Heart right ventricle (tissue), 16 donors: ENCODE measurements at regions not wholly inside any gene's neighbourhood (a gene's known extent, or its start where the extent isn't known, plus 50 kb on each side); places are given as distances from the start of the nearest gene placed in this dataset.

Source experiments
- ATAC-seq, 8 donors: fragments of 200-7000 bp; cut with Tn5 transposase; one replicate each; pipeline ENCODE4 v1.9.1; 2020; ENCODE audit warnings: mild to moderate bottlenecking in 8 of 8, moderate library complexity in 8 of 8, moderate number of reproducible peaks in 1 of 8
- DNase-seq, 2 donors: peaks; one replicate each; pipeline ENCODE4 v3.0.0-alpha.2; 2020
- H3K27ac ChIP-seq, 10 donors: fragments of 200-600 bp; sonication (generic) in 2 of 10; one replicate each; pipeline versions ENCODE4 v1.5.0 to v1.8.0; 2020 to 2022; ENCODE audit warnings: mild to moderate bottlenecking in 3 of 10
- H3K27me3 ChIP-seq, 7 donors: fragments of 200-600 bp; one replicate each; pipeline ENCODE4 v1.8.0; 2021 to 2022; ENCODE audit warnings: mild to moderate bottlenecking in 2 of 7
- H3K36me3 ChIP-seq, 9 donors: fragments of 200-600 bp; sonication (generic) in 1 of 9; one replicate each; pipeline versions ENCODE4 v1.5.0 to v1.8.0; 2020 to 2022; ENCODE audit warnings: mild to moderate bottlenecking in 2 of 9
- H3K4me1 ChIP-seq, 9 donors: fragments of 200-600 bp; sonication (generic) in 1 of 9; one replicate each; pipeline versions ENCODE4 v1.5.0 to v1.8.0; 2020 to 2022; ENCODE audit warnings: mild to moderate bottlenecking in 4 of 9
- H3K4me3 ChIP-seq, 10 donors: fragments of 200-600 bp; sonication (generic) in 2 of 10; one replicate each; pipeline versions ENCODE4 v1.5.0 to v1.8.0; 2020 to 2022; ENCODE audit warnings: mild to moderate bottlenecking in 7 of 10, moderate library complexity in 2 of 10
- H3K9me3 ChIP-seq, 11 donors: fragments of 200-600 bp in 10 of 11; sonication (generic) in 2 of 11; one replicate each; pipeline versions ENCODE4 v1.5.0 to v1.8.0; 2013 to 2022; ENCODE audit warnings: mild to moderate bottlenecking in 2 of 11, control low read depth in 1 of 11, moderate library complexity in 1 of 11
- WGBS, 2 donors: extraction: QIAGEN DNeasy Blood & Tissue Kit; methylation state at CpG; one replicate each; pipeline ENCODE4 v1.1.7; 2013; ENCODE audit warnings: inconsistent platforms in 1 of 2; 5-methylcytosine and 5-hydroxymethylcytosine counted together
- intact Hi-C, 10 donors: fragments of 100-400 bp; cut with DNase I; formaldehyde crosslinking; loops; one replicate each; pipeline versions ENCODE4 v1.11.1 to v1.14.2; 2022
- TF ChIP-seq, protein P1 (sequence below), 9 donors: fragments of 200-600 bp; sonication (generic) in 2 of 9; IDR thresholded peaks; one replicate each; pipeline versions ENCODE4 v1.5.0 to v1.8.0; 2021 to 2022; ENCODE audit warnings: antibody characterized with exemption in 9 of 9, mild to moderate bottlenecking in 5 of 9, moderate library complexity in 1 of 9
- donor health status: Arrhythmogenic right ventricular cardiomyopathy.
- donor health status: ischemic (EF 13 %, LVEDD 7.1; RV severe dilation, severe dysfunction).
- donor health status: healthy with polysubstance abuse.
- donor health status: DM: no; HTN: yes; CAD: no.
- donor health status: DM: no; HTN: no; CAD: no.
- donor health status: ischemic (EF 25% LVEDD 6.9; RV normal size, moderate dysfunction).
- donor health status: ischemic (EF 25% LVEDD 5.7; RV mildly dilated, moderate dysfunction).
- donor health status: healthy.
- donor health status: DM: yes; HTN: yes; CAD: no.
- donor health status: Ischemic cardiomyopathy.
- donor health status: ischemic (EF 35%, LVEDD 5.7; RV mildly dilated, moderate dysfunction).
- donor health status: nonischemic (EF 11% LVEDD 7.7; RV severe dilation, severe dysfunction).
- donor health status: DM: yes; HTN: yes; CAD: no.
- donor health status: PGD.
- donor health status: ischemic (EF 29% LVEDD 5.4; RV normal size, mild dysfunction).
- donor health status: nonischemic (EF 23%, LVEDD 6.1; RV moderate dilation, normal function).

DNA sequence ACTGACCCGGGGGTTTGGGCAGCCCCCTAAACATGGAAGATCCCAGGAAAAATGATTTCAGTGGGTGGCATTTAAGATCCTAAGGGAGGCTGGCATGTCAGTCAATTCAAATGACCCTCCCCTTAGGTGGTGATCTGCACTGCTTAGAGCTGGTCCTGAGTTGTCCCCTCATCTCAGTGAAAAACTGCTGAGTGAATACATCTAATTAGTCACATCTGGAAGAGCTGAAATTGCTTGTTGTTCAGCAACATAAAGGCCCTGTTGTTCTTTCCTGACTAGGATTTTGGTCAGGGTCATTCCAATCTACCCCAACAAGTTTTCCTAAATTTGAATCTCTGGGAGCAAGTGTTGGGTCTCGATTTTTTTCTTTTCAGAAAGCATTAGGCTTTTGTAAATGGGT, 126.4 kb downstream of the LCA5 start:
- Histone ChIP-seq H3K27me3 (no peaks in the 10 kb centered on the region), H3K36me3 (no peaks in the 10 kb centered on the region), H3K9me3 (peaks cover 0 to 6% (median 0%) of the 10 kb centered on the region in 11 donors), H3K4me3 (no peak overlapping the region), H3K4me1 (peaks cover 0 to 4% (median 0%) of the 10 kb centered on the region in 9 donors), H3K27ac (no peak overlapping the region)
- DNase-seq = no peak
- TF ChIP-seq, protein P1, sequence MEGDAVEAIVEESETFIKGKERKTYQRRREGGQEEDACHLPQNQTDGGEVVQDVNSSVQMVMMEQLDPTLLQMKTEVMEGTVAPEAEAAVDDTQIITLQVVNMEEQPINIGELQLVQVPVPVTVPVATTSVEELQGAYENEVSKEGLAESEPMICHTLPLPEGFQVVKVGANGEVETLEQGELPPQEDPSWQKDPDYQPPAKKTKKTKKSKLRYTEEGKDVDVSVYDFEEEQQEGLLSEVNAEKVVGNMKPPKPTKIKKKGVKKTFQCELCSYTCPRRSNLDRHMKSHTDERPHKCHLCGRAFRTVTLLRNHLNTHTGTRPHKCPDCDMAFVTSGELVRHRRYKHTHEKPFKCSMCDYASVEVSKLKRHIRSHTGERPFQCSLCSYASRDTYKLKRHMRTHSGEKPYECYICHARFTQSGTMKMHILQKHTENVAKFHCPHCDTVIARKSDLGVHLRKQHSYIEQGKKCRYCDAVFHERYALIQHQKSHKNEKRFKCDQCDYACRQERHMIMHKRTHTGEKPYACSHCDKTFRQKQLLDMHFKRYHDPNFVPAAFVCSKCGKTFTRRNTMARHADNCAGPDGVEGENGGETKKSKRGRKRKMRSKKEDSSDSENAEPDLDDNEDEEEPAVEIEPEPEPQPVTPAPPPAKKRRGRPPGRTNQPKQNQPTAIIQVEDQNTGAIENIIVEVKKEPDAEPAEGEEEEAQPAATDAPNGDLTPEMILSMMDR (IDR thresholded peaks at IDR 0.05) = no peak
- WGBS, 2 donors = 73 to 75% methylated on average over 2 of the region's 2 CpGs
- intact Hi-C loops = no loop called here
- ATAC-seq = no peak

DNA sequence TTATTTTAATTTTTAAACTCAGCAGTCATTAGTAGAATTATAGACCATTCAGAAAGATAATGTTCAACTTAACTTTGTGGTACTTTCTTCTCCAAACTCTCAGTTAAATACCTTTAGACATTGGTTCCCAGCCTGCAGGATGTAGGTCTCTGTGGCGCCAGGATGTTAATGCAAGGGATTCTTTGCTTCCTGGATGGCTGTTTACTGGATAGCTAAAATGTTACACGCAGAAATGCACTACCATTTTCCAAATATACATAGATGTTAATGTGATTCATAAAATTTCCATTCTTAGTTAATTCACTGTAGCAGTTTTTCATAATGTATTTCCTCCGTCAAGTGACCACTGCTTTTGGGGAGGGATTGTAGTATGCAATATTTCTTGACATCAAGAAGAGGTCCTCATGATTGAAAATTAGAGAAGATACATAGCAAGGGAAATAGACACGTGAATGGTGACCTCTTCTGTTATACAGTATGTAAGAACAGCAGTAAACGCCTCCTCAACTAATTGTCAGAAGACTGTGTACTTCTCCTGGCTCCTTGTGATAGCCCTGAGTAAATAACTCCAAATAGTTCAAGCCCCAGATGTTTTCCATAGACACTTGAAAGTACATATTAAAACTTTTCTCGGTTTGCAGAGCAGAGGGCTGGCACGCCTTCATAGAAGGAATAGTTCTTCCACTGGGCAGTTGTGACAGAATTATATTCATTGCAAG, 128.8 kb downstream of the LCA5 start:
- no peak for ATAC-seq
- intact Hi-C loops = no loop called here
- H3K4me1 ChIP-seq = peaks cover 0 to under 1% (median 0%) of the 10 kb centered on the region in 9 donors
- no peaks in the 10 kb centered on the region for H3K36me3 ChIP-seq
- H3K27me3 ChIP-seq = no peaks in the 10 kb centered on the region
- H3K27ac ChIP-seq = no peak overlapping the region
- TF ChIP-seq, protein P1 (IDR thresholded peaks at IDR 0.05) = no peak
- no peak for DNase-seq
- H3K4me3 ChIP-seq = no peak overlapping the region
- WGBS, 2 donors = 83 to 84% methylated on average over 7 of the region's 7 CpGs
- H3K9me3 ChIP-seq = peaks cover 0 to 10% (median 0%) of the 10 kb centered on the region in 11 donors

DNA sequence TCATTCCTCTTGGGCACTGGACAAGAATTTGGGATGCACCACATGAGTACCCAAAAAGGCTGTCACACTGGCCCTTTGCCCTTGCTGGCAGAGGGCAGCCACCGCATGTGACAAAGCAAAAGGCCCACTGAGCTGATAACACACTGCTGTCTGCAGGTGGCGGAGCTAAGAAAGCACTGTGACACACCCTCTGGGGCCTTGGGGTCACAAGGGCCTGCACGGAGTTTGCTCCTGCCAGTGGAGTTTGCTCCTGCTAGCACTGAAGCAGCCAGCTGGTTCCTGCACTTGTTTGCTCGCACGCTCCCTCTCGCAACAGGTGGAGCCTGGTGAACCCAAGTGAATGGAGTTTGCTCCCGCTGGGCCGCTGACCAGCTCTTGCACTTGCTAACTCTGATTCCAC, 132.6 kb downstream of the LCA5 start:
- no peak for ATAC-seq
- H3K36me3 ChIP-seq = no peaks in the 10 kb centered on the region
- no peak overlapping the region for H3K4me3 ChIP-seq
- no peaks in the 10 kb centered on the region for H3K4me1 ChIP-seq
- no peak for DNase-seq
- TF ChIP-seq, protein P1 (IDR thresholded peaks at IDR 0.05) = no peak
- H3K9me3 ChIP-seq = peaks cover 0 to 10% (median 0%) of the 10 kb centered on the region in 11 donors
- H3K27me3 ChIP-seq = no peaks in the 10 kb centered on the region
- 89% methylated on average over 8 of the region's 8 CpGs for WGBS, 2 donors
- H3K27ac ChIP-seq = no peak overlapping the region
- intact Hi-C loops = no loop called here

DNA sequence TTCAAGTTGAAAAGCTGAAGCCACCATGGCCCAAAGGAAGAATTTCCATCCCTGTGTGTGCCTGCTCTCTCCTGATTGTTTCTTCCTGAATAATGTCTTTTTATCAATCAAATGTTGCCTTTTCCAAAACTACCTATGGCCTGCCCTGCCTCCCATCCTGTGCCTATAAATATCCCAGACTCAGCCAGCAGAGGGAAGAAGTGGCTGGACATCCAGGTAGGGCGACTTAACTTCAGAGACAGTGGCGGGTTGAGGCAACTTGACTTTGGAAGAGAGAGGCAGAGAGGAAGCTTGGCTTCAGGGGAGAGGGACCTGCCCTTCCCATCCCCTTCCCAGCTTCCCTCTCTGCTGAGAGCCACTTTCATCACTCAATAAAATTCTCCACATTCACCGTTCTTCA, 133.0 kb downstream of the LCA5 start:
- DNase-seq = no peak
- Histone ChIP-seq H3K27me3 (no peaks in the 10 kb centered on the region), H3K27ac (no peak overlapping the region), H3K4me3 (no peak overlapping the region), H3K9me3 (peaks cover 0 to 10% (median 0%) of the 10 kb centered on the region in 11 donors), H3K4me1 (no peaks in the 10 kb centered on the region), H3K36me3 (no peaks in the 10 kb centered on the region)
- no peak for ATAC-seq
- intact Hi-C loops = no loop called here
- 85 to 88% methylated on average over 3 of the region's 3 CpGs for WGBS, 2 donors
- TF ChIP-seq, protein P1 (IDR thresholded peaks at IDR 0.05) = no peak
